Sigmoid colon (tissue), 4 donors: ENCODE measurements at regions not wholly inside any gene's neighbourhood (a gene's known extent, or its start where the extent isn't known, plus 50 kb on each side); places are given as distances from the start of the nearest gene placed in this dataset.

Experiments used
- POLR2A ChIP-seq, 2 donors: fragments of 450-650 bp; IDR thresholded peaks; one replicate each; pipeline ENCODE4 v1.6.1; 2016; ENCODE audit warnings: antibody characterized with exemption in 2 of 2, mild to moderate bottlenecking in 2 of 2, moderate library complexity in 2 of 2
- POLR2AphosphoS5 ChIP-seq, 4 donors: sonication (generic); formaldehyde crosslinking; IDR thresholded peaks; one replicate each; pipeline ENCODE4 v1.6.1; 2017; ENCODE audit warnings: antibody characterized with exemption in 4 of 4

DNA sequence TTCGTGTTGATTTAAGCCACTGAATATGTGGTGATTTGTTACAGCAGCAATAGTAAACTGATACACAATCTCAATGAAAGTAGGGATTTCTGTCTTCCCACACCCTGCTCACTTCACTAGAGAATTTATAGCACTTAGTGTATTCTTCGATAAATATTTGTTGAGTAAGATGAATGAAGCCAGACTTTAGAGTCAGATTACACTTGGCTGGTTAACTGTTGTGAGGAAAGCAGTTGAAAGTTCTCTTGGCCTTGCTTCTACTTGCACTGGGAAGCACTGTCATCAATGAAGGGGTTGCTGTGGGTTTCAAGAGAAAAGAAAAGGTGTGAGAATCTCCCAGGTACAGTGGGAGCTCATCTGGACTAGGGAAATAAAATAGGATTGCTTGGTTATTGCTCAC is 82.1 kb upstream of the IGFBP3 start:
- no peak for TF ChIP-seq POLR2AphosphoS5 (IDR thresholded peaks at IDR 0.05)
- no peak for TF ChIP-seq POLR2A (IDR thresholded peaks at IDR 0.05)
